ENCODE measurements at regions not wholly inside any gene's neighbourhood (a gene's known extent, or its start where the extent isn't known, plus 50 kb on each side); places are given as distances from the start of the nearest gene placed in this dataset.

GRCh38 chr17:51397361-51398127, 137.2 kb downstream of the UTP18 start:
- no peak for TF ChIP-seq CTCF (IDR thresholded peaks at IDR 0.05; ENCODE audit: insufficient read depth, low read length)
- no peak for DNase-seq (ENCODE audit: low read depth)

DNA sequence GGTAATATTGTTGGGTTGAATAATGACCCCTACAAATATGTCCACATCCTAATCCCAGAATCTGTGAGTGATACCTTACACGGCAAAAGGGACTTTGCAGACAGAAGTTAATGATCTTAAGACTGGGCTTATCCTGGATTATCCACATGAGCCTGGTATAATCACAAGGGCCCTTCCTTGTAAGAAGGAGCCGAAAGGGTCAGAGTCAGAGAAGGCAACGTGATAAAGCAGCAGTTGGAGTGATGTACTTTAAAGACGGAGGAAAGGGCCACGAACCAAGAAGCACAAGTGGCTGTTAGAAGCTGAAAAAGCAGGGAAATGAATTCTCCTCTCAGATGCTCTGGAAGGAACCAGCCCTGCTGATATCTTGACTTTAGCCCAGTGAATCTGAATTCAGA, 137.8 kb downstream of the UTP18 start:
- no peak for TF ChIP-seq CTCF (IDR thresholded peaks at IDR 0.05; ENCODE audit: insufficient read depth, low read length)
- H3K4me3 ChIP-seq (ENCODE audit: low read depth, low read length): no peak overlapping the region
- DNase-seq (ENCODE audit: low read depth): no peak

More at GRCh38 chr17:51397361-51398127, 137.2 kb downstream of the UTP18 start:
- H3K4me3 ChIP-seq (ENCODE audit: low read depth, low read length): no peak overlapping the region

DNA sequence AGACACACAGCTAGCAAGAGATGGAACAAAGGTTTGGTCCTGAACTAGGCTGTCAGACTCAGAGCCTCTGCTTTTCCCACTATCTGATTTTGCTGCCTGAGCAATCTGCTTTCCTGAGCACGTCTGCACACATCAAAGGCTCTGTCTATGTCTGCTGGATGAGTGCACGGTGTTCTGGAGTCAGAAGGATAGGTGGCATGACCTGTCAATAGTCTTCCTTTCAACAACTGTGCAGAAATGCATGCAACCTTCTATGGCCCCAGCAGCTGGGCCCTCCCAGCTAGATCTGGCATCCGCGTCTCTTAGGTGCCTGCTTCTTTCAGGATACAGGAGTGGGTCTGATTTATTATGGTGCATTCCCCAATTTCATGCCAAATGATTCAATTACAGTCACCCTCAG, 138.3 kb downstream of the UTP18 start:
- no peak for DNase-seq (ENCODE audit: low read depth)
- no peak overlapping the region for H3K4me3 ChIP-seq (ENCODE audit: low read depth, low read length)
- no peak for TF ChIP-seq CTCF (IDR thresholded peaks at IDR 0.05; ENCODE audit: insufficient read depth, low read length)

- no peak for TF ChIP-seq CTCF (IDR thresholded peaks at IDR 0.05; ENCODE audit: insufficient read depth, low read length)
- no peak for DNase-seq (ENCODE audit: low read depth)
- no peak overlapping the region for H3K4me3 ChIP-seq (ENCODE audit: low read depth, low read length)
Measured at GRCh38 chr17:51401279-51401678, 140.9 kb downstream of the UTP18 start.

- no peak overlapping the region for H3K4me3 ChIP-seq (ENCODE audit: low read depth, low read length)
- no peak for DNase-seq (ENCODE audit: low read depth)
- no peak for TF ChIP-seq CTCF (IDR thresholded peaks at IDR 0.05; ENCODE audit: insufficient read depth, low read length)
Measured at GRCh38 chr17:51402899-51403298, 142.6 kb downstream of the UTP18 start.

DNA sequence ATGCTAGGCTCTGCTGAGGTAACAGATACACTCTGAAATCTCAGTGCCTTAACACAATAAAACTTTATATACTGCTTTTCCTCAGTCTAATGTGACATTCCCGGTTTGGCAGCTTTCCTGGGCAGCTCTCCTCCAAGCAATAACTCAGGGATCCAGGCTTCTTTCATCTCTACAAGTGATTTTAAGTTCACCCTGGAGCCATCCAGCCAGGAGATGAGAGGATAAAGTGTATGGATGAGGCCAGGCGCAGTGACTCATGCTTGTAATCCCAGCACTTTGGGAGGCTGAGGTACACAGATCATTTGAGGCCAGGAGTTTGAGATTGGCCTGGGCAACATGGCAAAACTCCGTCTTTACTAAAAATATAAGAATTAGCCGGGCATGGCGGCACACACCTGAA, 147.2 kb downstream of the UTP18 start:
- no peak for DNase-seq (ENCODE audit: low read depth)
- no peak for TF ChIP-seq CTCF (IDR thresholded peaks at IDR 0.05; ENCODE audit: insufficient read depth, low read length)
- H3K4me3 ChIP-seq (ENCODE audit: low read depth, low read length): no peak overlapping the region

DNA sequence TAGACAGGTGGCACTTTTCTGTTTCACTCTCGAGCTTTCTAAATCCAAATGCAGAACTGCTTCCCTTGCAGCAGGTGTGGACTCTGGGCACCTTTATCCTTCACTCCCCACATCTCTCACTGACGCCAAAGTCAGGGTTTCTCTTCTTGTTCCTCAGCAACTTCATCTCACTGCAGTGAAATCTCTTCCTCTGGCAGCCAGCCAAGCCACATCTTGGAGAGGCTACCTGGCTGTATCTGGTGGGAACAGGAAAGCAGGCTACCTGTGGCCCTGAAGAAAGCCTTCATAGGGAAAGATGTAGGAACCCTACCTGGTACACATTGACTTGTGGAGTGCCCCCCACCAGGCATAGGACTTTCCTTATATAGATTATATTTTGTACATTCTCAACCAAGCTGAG, 159.1 kb downstream of the UTP18 start:
- no peak overlapping the region for H3K4me3 ChIP-seq (ENCODE audit: low read depth, low read length)
- no peak for TF ChIP-seq CTCF (IDR thresholded peaks at IDR 0.05; ENCODE audit: insufficient read depth, low read length)
- no peak for DNase-seq (ENCODE audit: low read depth)
